ENCODE measurements at regions not wholly inside any gene's neighbourhood (a gene's known extent, or its start where the extent isn't known, plus 50 kb on each side); places are given as distances from the start of the nearest gene placed in this dataset.

DNA sequence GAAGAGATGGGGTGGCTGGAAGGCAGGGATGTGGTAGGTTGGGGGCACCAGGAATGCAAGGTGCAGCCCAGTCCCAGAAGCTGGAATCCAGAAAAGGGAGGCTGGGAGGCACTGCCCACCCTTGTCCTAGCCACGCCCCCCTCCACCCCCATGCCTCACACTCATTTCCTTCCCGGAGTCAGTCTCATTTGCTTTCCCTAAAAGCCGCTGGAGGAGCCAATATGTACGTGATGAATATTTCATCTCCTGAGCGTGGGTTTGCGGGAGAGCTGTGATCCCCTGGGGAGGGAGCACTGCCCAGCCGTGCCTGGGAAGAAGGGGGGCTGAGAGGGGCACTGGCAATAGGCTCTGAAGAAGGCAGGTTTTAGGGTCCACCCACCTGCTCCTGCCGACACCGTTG is 124.5 kb upstream of the LHX1 start:
- TF ChIP-seq, protein P1, sequence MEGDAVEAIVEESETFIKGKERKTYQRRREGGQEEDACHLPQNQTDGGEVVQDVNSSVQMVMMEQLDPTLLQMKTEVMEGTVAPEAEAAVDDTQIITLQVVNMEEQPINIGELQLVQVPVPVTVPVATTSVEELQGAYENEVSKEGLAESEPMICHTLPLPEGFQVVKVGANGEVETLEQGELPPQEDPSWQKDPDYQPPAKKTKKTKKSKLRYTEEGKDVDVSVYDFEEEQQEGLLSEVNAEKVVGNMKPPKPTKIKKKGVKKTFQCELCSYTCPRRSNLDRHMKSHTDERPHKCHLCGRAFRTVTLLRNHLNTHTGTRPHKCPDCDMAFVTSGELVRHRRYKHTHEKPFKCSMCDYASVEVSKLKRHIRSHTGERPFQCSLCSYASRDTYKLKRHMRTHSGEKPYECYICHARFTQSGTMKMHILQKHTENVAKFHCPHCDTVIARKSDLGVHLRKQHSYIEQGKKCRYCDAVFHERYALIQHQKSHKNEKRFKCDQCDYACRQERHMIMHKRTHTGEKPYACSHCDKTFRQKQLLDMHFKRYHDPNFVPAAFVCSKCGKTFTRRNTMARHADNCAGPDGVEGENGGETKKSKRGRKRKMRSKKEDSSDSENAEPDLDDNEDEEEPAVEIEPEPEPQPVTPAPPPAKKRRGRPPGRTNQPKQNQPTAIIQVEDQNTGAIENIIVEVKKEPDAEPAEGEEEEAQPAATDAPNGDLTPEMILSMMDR (IDR thresholded peaks at IDR 0.05; ENCODE audit: borderline replicate concordance, extremely low read depth, low read length, poor library complexity, severe bottlenecking) = no peak
- TF ChIP-seq EZH2 (IDR thresholded peaks at IDR 0.05; ENCODE audit: borderline replicate concordance, low read depth, low read length, severe bottlenecking) = no peak

Measured in DND-41 (cell line).